ENCODE measurements at regions not wholly inside any gene's neighbourhood (a gene's known extent, or its start where the extent isn't known, plus 50 kb on each side); places are given as distances from the start of the nearest gene placed in this dataset.
A peak's percentile ranks its signal among the peaks of the same experiment; 100 is the strongest.

GRCh38 chr7:35519971-35520809 is 174.7 kb downstream of the HERPUD2 start:
- Histone ChIP-seq H3K27ac (ENCODE audit: low read depth, low read length) (no peak overlapping the region), H2AFZ (ENCODE audit: low read depth, low read length, severe bottlenecking) (peak overlapping the region; percentile 36), H3K9me3 (ENCODE audit: insufficient read depth, low read length) (no peaks in the 10 kb centered on the region), H3K79me2 (ENCODE audit: insufficient read depth, low read length) (no peaks in the 10 kb centered on the region), H3K27me3 (ENCODE audit: low read length) (no peaks in the 10 kb centered on the region), H4K20me1 (ENCODE audit: low read depth, low read length) (no peaks in the 10 kb centered on the region), H3K4me2 (ENCODE audit: low read depth, low read length, poor library complexity, severe bottlenecking) (peak overlapping the region; percentile 23), H3K9ac (ENCODE audit: low read length) (no peak overlapping the region), H3K36me3 (ENCODE audit: low read length) (no peaks in the 10 kb centered on the region), H3F3A (ENCODE audit: insufficient read depth) (no peaks in the 10 kb centered on the region), H3K4me3 (ENCODE audit: insufficient read depth, low read length, poor library complexity, severe bottlenecking) (no peak overlapping the region), H3K9me2 (replicated peaks; ENCODE audit: insufficient read depth, low read length) (no peaks in the 10 kb centered on the region)
- TF ChIP-seq EZH2phosphoT487 (conservative IDR thresholded peaks at IDR 0.05; ENCODE audit: low read length) (no peak), CTCF (IDR thresholded peaks at IDR 0.05; ENCODE audit: insufficient read depth, low read length, poor library complexity, severe bottlenecking) (peak; percentile 93)

GRCh38 chr7:35518767-35519166 is 176.2 kb downstream of the HERPUD2 start:
- Histone ChIP-seq H4K20me1 (ENCODE audit: low read depth, low read length) (no peaks in the 10 kb centered on the region), H3K79me2 (ENCODE audit: insufficient read depth, low read length) (no peaks in the 10 kb centered on the region), H3K27ac (ENCODE audit: low read depth, low read length) (no peak overlapping the region), H3K27me3 (ENCODE audit: low read length) (no peaks in the 10 kb centered on the region), H3K9me2 (replicated peaks; ENCODE audit: insufficient read depth, low read length) (no peaks in the 10 kb centered on the region), H2AFZ (ENCODE audit: low read depth, low read length, severe bottlenecking) (no peak overlapping the region), H3K4me3 (ENCODE audit: insufficient read depth, low read length, poor library complexity, severe bottlenecking) (no peak overlapping the region), H3F3A (ENCODE audit: insufficient read depth) (no peaks in the 10 kb centered on the region), H3K9me3 (ENCODE audit: insufficient read depth, low read length) (no peaks in the 10 kb centered on the region), H3K4me2 (ENCODE audit: low read depth, low read length, poor library complexity, severe bottlenecking) (no peak overlapping the region), H3K36me3 (ENCODE audit: low read length) (no peaks in the 10 kb centered on the region), H3K9ac (ENCODE audit: low read length) (no peak overlapping the region)
- no peak for TF ChIP-seq CTCF (IDR thresholded peaks at IDR 0.05; ENCODE audit: insufficient read depth, low read length, poor library complexity, severe bottlenecking)
- no peak for TF ChIP-seq EZH2phosphoT487 (conservative IDR thresholded peaks at IDR 0.05; ENCODE audit: low read length)

- H3K27ac ChIP-seq (ENCODE audit: low read depth, low read length): no peak overlapping the region
- H2AFZ ChIP-seq (ENCODE audit: low read depth, low read length, severe bottlenecking): no peak overlapping the region
- H3K4me2 ChIP-seq (ENCODE audit: low read depth, low read length, poor library complexity, severe bottlenecking): no peak overlapping the region
- no peaks in the 10 kb centered on the region for H3K79me2 ChIP-seq (ENCODE audit: insufficient read depth, low read length)
- no peaks in the 10 kb centered on the region for H4K20me1 ChIP-seq (ENCODE audit: low read depth, low read length)
- H3F3A ChIP-seq (ENCODE audit: insufficient read depth): no peaks in the 10 kb centered on the region
- H3K36me3 ChIP-seq (ENCODE audit: low read length): no peaks in the 10 kb centered on the region
- no peak overlapping the region for H3K4me3 ChIP-seq (ENCODE audit: insufficient read depth, low read length, poor library complexity, severe bottlenecking)
- no peaks in the 10 kb centered on the region for H3K27me3 ChIP-seq (ENCODE audit: low read length)
- no peak overlapping the region for H3K9ac ChIP-seq (ENCODE audit: low read length)
- no peak for TF ChIP-seq CTCF (IDR thresholded peaks at IDR 0.05; ENCODE audit: insufficient read depth, low read length, poor library complexity, severe bottlenecking)
- no peak for TF ChIP-seq EZH2phosphoT487 (conservative IDR thresholded peaks at IDR 0.05; ENCODE audit: low read length)
- H3K9me3 ChIP-seq (ENCODE audit: insufficient read depth, low read length): no peaks in the 10 kb centered on the region
- no peaks in the 10 kb centered on the region for H3K9me2 ChIP-seq (replicated peaks; ENCODE audit: insufficient read depth, low read length)
Observed at GRCh38 chr7:35516498-35516897, 178.4 kb downstream of the HERPUD2 start.

Data from SU-DHL-6 (cell line).